ENCODE measurements at regions not wholly inside any gene's neighbourhood (a gene's known extent, or its start where the extent isn't known, plus 50 kb on each side); places are given as distances from the start of the nearest gene placed in this dataset.

DNA sequence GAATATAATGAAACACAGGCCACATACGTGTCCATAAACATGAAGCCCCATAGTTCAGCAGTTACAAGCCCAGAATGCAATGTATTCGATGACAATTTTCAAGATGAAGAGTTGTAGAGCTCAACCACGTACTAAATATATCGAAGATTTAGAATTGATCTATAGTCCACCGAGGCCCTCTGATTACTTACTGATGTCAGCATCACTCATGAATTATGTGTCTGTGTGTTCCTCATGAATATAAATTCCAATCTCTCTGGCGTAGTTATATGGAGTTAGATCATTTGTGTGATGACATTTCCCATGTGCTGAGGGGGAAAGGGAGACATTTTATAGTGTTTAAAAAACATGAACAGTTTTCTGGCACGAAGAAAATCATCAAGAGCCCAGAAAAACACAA lies 97.5 kb downstream of the PFDN4 start:
- TF ChIP-seq TOX (CRISPR knock-in tag; IDR thresholded peaks at IDR 0.05; ENCODE audit: borderline replicate concordance) = no peak
- no peak for TF ChIP-seq TCF4 (CRISPR knock-in tag; IDR thresholded peaks at IDR 0.05; ENCODE audit: borderline replicate concordance)
- TF ChIP-seq PPARA (CRISPR knock-in tag; IDR thresholded peaks at IDR 0.05; ENCODE audit: borderline replicate concordance) = no peak
- no peak for ATAC-seq

GRCh38 chr20:54306985-54307710 lies 99.3 kb downstream of the PFDN4 start:
- ATAC-seq = no peak
- no peak for TF ChIP-seq OSR1 (CRISPR knock-in tag; IDR thresholded peaks at IDR 0.05)
- no peak for TF ChIP-seq TOX (CRISPR knock-in tag; IDR thresholded peaks at IDR 0.05; ENCODE audit: borderline replicate concordance)
- TF ChIP-seq ZC3H10 (CRISPR knock-in tag; IDR thresholded peaks at IDR 0.05) = no peak
- TF ChIP-seq ZFP30 (CRISPR knock-in tag; IDR thresholded peaks at IDR 0.05) = no peak
- no peak for TF ChIP-seq ZNF70 (CRISPR knock-in tag; IDR thresholded peaks at IDR 0.05)
- no peak for TF ChIP-seq CSDC2 (CRISPR knock-in tag; IDR thresholded peaks at IDR 0.05)
- no peak for TF ChIP-seq ARNTL (CRISPR knock-in tag; IDR thresholded peaks at IDR 0.05; ENCODE audit: borderline replicate concordance, low read depth)
- TF ChIP-seq ZNF8 (CRISPR knock-in tag; IDR thresholded peaks at IDR 0.05) = no peak
- TF ChIP-seq, protein P1, sequence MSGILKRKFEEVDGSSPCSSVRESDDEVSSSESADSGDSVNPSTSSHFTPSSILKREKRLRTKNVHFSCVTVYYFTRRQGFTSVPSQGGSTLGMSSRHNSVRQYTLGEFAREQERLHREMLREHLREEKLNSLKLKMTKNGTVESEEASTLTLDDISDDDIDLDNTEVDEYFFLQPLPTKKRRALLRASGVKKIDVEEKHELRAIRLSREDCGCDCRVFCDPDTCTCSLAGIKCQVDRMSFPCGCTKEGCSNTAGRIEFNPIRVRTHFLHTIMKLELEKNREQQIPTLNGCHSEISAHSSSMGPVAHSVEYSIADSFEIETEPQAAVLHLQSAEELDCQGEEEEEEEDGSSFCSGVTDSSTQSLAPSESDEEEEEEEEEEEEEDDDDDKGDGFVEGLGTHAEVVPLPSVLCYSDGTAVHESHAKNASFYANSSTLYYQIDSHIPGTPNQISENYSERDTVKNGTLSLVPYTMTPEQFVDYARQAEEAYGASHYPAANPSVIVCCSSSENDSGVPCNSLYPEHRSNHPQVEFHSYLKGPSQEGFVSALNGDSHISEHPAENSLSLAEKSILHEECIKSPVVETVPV (CRISPR knock-in tag; IDR thresholded peaks at IDR 0.05) = no peak
- TF ChIP-seq ZNF565 (CRISPR knock-in tag; conservative IDR thresholded peaks at IDR 0.05; ENCODE audit: low read depth) = no peak
- no peak for TF ChIP-seq PPARA (CRISPR knock-in tag; IDR thresholded peaks at IDR 0.05; ENCODE audit: borderline replicate concordance)
- TF ChIP-seq, protein P2, sequence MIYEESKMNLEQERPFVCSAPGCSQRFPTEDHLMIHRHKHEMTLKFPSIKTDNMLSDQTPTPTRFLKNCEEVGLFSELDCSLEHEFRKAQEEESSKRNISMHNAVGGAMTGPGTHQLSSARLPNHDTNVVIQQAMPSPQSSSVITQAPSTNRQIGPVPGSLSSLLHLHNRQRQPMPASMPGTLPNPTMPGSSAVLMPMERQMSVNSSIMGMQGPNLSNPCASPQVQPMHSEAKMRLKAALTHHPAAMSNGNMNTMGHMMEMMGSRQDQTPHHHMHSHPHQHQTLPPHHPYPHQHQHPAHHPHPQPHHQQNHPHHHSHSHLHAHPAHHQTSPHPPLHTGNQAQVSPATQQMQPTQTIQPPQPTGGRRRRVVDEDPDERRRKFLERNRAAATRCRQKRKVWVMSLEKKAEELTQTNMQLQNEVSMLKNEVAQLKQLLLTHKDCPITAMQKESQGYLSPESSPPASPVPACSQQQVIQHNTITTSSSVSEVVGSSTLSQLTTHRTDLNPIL (CRISPR knock-in tag; IDR thresholded peaks at IDR 0.05; ENCODE audit: low read depth) = no peak
- TF ChIP-seq ISL1 (CRISPR knock-in tag; IDR thresholded peaks at IDR 0.05) = no peak
- TF ChIP-seq TCF4 (CRISPR knock-in tag; IDR thresholded peaks at IDR 0.05; ENCODE audit: borderline replicate concordance) = no peak
- TF ChIP-seq, protein P3, sequence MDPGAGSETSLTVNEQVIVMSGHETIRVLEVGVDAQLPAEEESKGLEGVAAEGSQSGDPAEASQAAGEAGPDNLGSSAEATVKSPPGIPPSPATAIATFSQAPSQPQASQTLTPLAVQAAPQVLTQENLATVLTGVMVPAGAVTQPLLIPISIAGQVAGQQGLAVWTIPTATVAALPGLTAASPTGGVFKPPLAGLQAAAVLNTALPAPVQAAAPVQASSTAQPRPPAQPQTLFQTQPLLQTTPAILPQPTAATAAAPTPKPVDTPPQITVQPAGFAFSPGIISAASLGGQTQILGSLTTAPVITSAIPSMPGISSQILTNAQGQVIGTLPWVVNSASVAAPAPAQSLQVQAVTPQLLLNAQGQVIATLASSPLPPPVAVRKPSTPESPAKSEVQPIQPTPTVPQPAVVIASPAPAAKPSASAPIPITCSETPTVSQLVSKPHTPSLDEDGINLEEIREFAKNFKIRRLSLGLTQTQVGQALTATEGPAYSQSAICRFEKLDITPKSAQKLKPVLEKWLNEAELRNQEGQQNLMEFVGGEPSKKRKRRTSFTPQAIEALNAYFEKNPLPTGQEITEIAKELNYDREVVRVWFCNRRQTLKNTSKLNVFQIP (CRISPR knock-in tag; IDR thresholded peaks at IDR 0.05; ENCODE audit: borderline replicate concordance, low read depth) = no peak
- no peak for TF ChIP-seq SNAI2 (CRISPR knock-in tag; IDR thresholded peaks at IDR 0.05)

DNA sequence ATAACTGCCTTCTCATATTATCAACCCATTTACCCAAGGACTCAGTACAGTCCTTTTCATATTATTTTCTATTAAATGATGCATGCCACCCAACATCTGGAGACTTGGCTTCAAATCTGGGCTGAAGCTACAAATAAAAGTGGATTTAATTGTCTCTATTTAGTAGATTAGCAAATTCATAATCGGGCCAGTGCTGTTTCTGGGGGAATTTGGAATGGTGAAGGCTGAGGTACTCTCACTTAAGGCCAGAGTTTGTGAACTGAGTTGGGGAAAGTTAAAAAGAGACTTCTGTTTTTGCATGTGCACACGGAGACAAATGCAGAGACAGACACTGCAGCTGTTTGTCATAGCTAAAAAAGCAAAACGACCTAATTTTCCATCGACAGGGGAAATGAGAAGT lies 100.9 kb downstream of the PFDN4 start:
- TF ChIP-seq ZC3H10 (CRISPR knock-in tag; IDR thresholded peaks at IDR 0.05) (no peak), RARB (CRISPR knock-in tag; IDR thresholded peaks at IDR 0.05) (no peak), ESRRG (CRISPR knock-in tag; IDR thresholded peaks at IDR 0.05) (no peak), ZNF565 (CRISPR knock-in tag; conservative IDR thresholded peaks at IDR 0.05; ENCODE audit: low read depth) (no peak), GLIS3 (CRISPR knock-in tag; IDR thresholded peaks at IDR 0.05) (no peak), BACH2 (CRISPR knock-in tag; IDR thresholded peaks at IDR 0.05; ENCODE audit: borderline replicate concordance) (no peak), OSR1 (CRISPR knock-in tag; IDR thresholded peaks at IDR 0.05) (no peak), ZNF8 (CRISPR knock-in tag; IDR thresholded peaks at IDR 0.05) (no peak)
- TF ChIP-seq, protein P3 (CRISPR knock-in tag; IDR thresholded peaks at IDR 0.05; ENCODE audit: borderline replicate concordance, low read depth) = no peak
- no peak for ATAC-seq

DNA sequence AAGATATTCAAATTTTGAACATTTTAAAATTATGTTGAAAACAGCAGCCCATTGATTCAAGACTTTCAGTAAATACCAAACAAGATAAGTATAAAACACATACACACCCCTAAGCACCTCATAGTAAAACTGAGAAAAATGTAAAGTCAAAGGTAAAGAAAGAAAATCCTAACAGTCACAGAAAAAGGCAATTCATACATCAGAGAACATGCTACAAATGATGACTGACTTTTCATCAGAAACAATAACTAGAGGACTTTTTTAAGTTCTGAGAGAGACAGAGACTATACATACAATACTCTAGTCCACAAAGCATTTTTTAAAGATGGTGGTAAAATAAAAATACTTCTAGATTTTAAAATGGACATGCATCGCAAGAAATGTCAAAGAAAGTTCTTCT lies 111.0 kb downstream of the PFDN4 start:
- no peak for ATAC-seq
- TF ChIP-seq ZC3H10 (CRISPR knock-in tag; IDR thresholded peaks at IDR 0.05) (no peak), ZNF70 (CRISPR knock-in tag; IDR thresholded peaks at IDR 0.05) (no peak), OSR1 (CRISPR knock-in tag; IDR thresholded peaks at IDR 0.05) (no peak), ZNF8 (CRISPR knock-in tag; IDR thresholded peaks at IDR 0.05) (no peak), ESRRG (CRISPR knock-in tag; IDR thresholded peaks at IDR 0.05) (no peak), SNAI2 (CRISPR knock-in tag; IDR thresholded peaks at IDR 0.05) (no peak), ISL1 (CRISPR knock-in tag; IDR thresholded peaks at IDR 0.05) (no peak)
- TF ChIP-seq, protein P1 (CRISPR knock-in tag; IDR thresholded peaks at IDR 0.05) = no peak
- TF ChIP-seq, protein P3 (CRISPR knock-in tag; IDR thresholded peaks at IDR 0.05; ENCODE audit: borderline replicate concordance, low read depth) = no peak
- TF ChIP-seq, protein P4, sequence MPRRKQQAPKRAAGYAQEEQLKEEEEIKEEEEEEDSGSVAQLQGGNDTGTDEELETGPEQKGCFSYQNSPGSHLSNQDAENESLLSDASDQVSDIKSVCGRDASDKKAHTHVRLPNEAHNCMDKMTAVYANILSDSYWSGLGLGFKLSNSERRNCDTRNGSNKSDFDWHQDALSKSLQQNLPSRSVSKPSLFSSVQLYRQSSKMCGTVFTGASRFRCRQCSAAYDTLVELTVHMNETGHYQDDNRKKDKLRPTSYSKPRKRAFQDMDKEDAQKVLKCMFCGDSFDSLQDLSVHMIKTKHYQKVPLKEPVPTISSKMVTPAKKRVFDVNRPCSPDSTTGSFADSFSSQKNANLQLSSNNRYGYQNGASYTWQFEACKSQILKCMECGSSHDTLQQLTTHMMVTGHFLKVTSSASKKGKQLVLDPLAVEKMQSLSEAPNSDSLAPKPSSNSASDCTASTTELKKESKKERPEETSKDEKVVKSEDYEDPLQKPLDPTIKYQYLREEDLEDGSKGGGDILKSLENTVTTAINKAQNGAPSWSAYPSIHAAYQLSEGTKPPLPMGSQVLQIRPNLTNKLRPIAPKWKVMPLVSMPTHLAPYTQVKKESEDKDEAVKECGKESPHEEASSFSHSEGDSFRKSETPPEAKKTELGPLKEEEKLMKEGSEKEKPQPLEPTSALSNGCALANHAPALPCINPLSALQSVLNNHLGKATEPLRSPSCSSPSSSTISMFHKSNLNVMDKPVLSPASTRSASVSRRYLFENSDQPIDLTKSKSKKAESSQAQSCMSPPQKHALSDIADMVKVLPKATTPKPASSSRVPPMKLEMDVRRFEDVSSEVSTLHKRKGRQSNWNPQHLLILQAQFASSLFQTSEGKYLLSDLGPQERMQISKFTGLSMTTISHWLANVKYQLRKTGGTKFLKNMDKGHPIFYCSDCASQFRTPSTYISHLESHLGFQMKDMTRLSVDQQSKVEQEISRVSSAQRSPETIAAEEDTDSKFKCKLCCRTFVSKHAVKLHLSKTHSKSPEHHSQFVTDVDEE (CRISPR knock-in tag; IDR thresholded peaks at IDR 0.05) = no peak
